Colon (tissue), 2 donors: ENCODE measurements at regions not wholly inside any gene's neighbourhood (a gene's known extent, or its start where the extent isn't known, plus 50 kb on each side); places are given as distances from the start of the nearest gene placed in this dataset.

Source experiments
- FAIRE-seq: peaks from 2 replicates; lab custom pipeline; 2012; peaks lifted over from hg19 to GRCh38; lab: Jason Lieb, UNC
- donor health status: control.
- donor health status: control.

- FAIRE-seq = no peak
These were observed 101.7 kb upstream of the HDGFL1 start for GRCh38 chr6:22467645-22468044.

GRCh38 chr6:22468256-22468965, 101.0 kb upstream of the HDGFL1 start:
- FAIRE-seq = no peak

GRCh38 chr6:22470454-22471131, 98.8 kb upstream of the HDGFL1 start:
- FAIRE-seq = no peak

GRCh38 chr6:22471132-22471690, 98.2 kb upstream of the HDGFL1 start:
- no peak for FAIRE-seq

GRCh38 chr6:22471746-22472145, 97.6 kb upstream of the HDGFL1 start:
- FAIRE-seq = no peak

- no peak for FAIRE-seq
These were observed 95.2 kb upstream of the HDGFL1 start for GRCh38 chr6:22473991-22474682.

GRCh38 chr6:22476811-22477390, 92.5 kb upstream of the HDGFL1 start:
- FAIRE-seq = no peak

- FAIRE-seq = no peak
These were observed 72.1 kb upstream of the HDGFL1 start for GRCh38 chr6:22497276-22497675.

- no peak for FAIRE-seq
These were observed 69.6 kb upstream of the HDGFL1 start for GRCh38 chr6:22499815-22500214.

- no peak for FAIRE-seq
These were observed 62.9 kb upstream of the HDGFL1 start for GRCh38 chr6:22506496-22506895.

GRCh38 chr6:22512686-22513427, 56.5 kb upstream of the HDGFL1 start:
- FAIRE-seq = no peak

GRCh38 chr6:22513667-22514066, 55.7 kb upstream of the HDGFL1 start:
- FAIRE-seq = no peak

- no peak for FAIRE-seq
These were observed 50.1 kb upstream of the HDGFL1 start for GRCh38 chr6:22519237-22519636.
